Neural crest cell (in vitro differentiated cells): ENCODE measurements at regions not wholly inside any gene's neighbourhood (a gene's known extent, or its start where the extent isn't known, plus 50 kb on each side); places are given as distances from the start of the nearest gene placed in this dataset.

Experiments used
- DNase-seq: peaks from one replicate; pipeline ENCODE4 v3.0.0; 2021; ENCODE audit warnings: low read depth, mixed read lengths, low spot score
- H3K27ac Mint-ChIP-seq: one replicate; pipeline ENCODE4 v1.8.0; 2021; ENCODE audit warnings: mild to moderate bottlenecking, mixed read lengths; ENCODE audit not compliant: unreplicated experiment
- H3K27me3 Mint-ChIP-seq: 2 replicates; pipeline ENCODE4 v1.8.0; 2021; ENCODE audit warnings: low read depth, mild to moderate bottlenecking, mixed read lengths
- H3K36me3 Mint-ChIP-seq: 2 replicates; pipeline ENCODE4 v1.8.0; 2021; ENCODE audit warnings: low read depth, mild to moderate bottlenecking, mixed read lengths
- H3K4me1 Mint-ChIP-seq: 2 replicates; pipeline ENCODE4 v1.8.0; 2021; ENCODE audit warnings: mixed read lengths
- H3K4me3 Mint-ChIP-seq: one replicate; pipeline ENCODE4 v1.8.0; 2021; ENCODE audit warnings: mild to moderate bottlenecking, mixed read lengths
- H3K9me3 Mint-ChIP-seq: 2 replicates; pipeline ENCODE4 v1.8.0; 2021; ENCODE audit warnings: mixed read lengths
- CTCF ChIP-seq: fragments of 200-600 bp; sonication (generic); conservative IDR thresholded peaks from 2 replicates; pipeline ENCODE4 v1.5.0; 2021; ENCODE audit warnings: antibody characterized with exemption, mild to moderate bottlenecking

DNA sequence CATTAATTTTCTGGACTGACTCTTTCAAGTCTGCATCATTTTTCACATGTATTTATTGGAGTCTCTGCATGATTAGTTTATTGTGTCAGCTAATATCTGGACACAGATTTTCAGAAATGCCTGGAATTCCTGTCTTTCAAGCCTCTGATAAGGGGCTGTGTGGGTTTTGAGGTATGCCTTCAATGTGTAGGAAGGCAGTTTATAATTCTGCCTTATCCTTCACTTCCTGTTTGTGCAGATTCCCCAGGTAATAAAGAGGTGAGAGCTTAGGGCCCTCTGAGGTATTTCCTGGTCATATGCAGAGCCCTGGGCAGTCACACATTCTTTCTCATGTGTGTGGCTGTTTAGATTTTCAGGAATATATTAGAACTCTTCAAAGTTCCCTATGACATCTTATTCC is 79.4 kb upstream of the PRKCQ start:
- no peak overlapping the region for H3K27ac Mint-ChIP-seq
- H3K4me3 Mint-ChIP-seq, result no peak overlapping the region
- H3K27me3 Mint-ChIP-seq, result peaks cover 26% of the 10 kb centered on the region
- TF ChIP-seq CTCF, result no peak
- H3K36me3 Mint-ChIP-seq, result no peaks in the 10 kb centered on the region
- H3K9me3 Mint-ChIP-seq, result no peaks in the 10 kb centered on the region
- no peak for DNase-seq
- H3K4me1 Mint-ChIP-seq, result no peaks in the 10 kb centered on the region

DNA sequence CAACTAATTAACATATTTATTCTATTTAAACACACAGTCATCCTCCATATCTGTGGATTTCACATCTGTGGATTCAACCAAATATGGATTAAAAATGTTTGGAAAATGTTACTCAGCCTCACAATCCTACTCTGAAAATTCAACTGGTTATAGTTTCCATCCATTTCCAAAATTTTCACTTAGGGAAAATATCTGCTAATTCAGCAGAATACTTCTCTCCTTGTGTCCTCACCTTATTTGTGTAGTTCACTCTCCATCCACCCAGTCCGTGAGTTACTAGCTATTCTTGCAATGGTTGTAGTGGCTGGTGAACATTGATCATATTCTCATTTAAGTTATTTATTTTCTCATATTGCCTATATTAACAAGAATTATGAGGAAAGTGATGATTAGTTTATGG is 77.6 kb upstream of the PRKCQ start:
- Mint-ChIP-seq H3K36me3 (no peaks in the 10 kb centered on the region), H3K4me3 (no peak overlapping the region), H3K27me3 (peaks cover 37% of the 10 kb centered on the region), H3K4me1 (no peaks in the 10 kb centered on the region), H3K9me3 (no peaks in the 10 kb centered on the region), H3K27ac (no peak overlapping the region)
- no peak for DNase-seq
- no peak for TF ChIP-seq CTCF

GRCh38 chr10:6657196-6657595 is 77.1 kb upstream of the PRKCQ start:
- peaks cover 37% of the 10 kb centered on the region for H3K27me3 Mint-ChIP-seq
- H3K4me1 Mint-ChIP-seq, result no peaks in the 10 kb centered on the region
- no peaks in the 10 kb centered on the region for H3K36me3 Mint-ChIP-seq
- no peak overlapping the region for H3K4me3 Mint-ChIP-seq
- no peak for DNase-seq
- no peak for TF ChIP-seq CTCF
- no peaks in the 10 kb centered on the region for H3K9me3 Mint-ChIP-seq
- H3K27ac Mint-ChIP-seq, result no peak overlapping the region

- Mint-ChIP-seq H3K4me3 (no peak overlapping the region), H3K27me3 (peaks cover 48% of the 10 kb centered on the region), H3K4me1 (no peaks in the 10 kb centered on the region), H3K27ac (no peak overlapping the region), H3K36me3 (no peaks in the 10 kb centered on the region), H3K9me3 (no peaks in the 10 kb centered on the region)
- DNase-seq, result no peak
- TF ChIP-seq CTCF, result no peak
Observed at GRCh38 chr10:6654571-6654970, 74.5 kb upstream of the PRKCQ start.

- no peak for DNase-seq
- no peaks in the 10 kb centered on the region for H3K9me3 Mint-ChIP-seq
- no peak overlapping the region for H3K4me3 Mint-ChIP-seq
- H3K4me1 Mint-ChIP-seq, result no peaks in the 10 kb centered on the region
- no peak for TF ChIP-seq CTCF
- no peak overlapping the region for H3K27ac Mint-ChIP-seq
- H3K36me3 Mint-ChIP-seq, result no peaks in the 10 kb centered on the region
- peaks cover 35% of the 10 kb centered on the region for H3K27me3 Mint-ChIP-seq
Observed at GRCh38 chr10:6650586-6650985, 70.5 kb upstream of the PRKCQ start.

GRCh38 chr10:6649903-6650302 is 69.8 kb upstream of the PRKCQ start:
- H3K27ac Mint-ChIP-seq, result no peak overlapping the region
- DNase-seq, result no peak
- no peaks in the 10 kb centered on the region for H3K36me3 Mint-ChIP-seq
- no peak for TF ChIP-seq CTCF
- no peaks in the 10 kb centered on the region for H3K9me3 Mint-ChIP-seq
- H3K4me1 Mint-ChIP-seq, result no peaks in the 10 kb centered on the region
- peaks cover 39% of the 10 kb centered on the region for H3K27me3 Mint-ChIP-seq
- no peak overlapping the region for H3K4me3 Mint-ChIP-seq
